Coronary artery (tissue), 2 donors: ENCODE measurements at regions not wholly inside any gene's neighbourhood (a gene's known extent, or its start where the extent isn't known, plus 50 kb on each side); places are given as distances from the start of the nearest gene placed in this dataset.

Experiments used
- DNase-seq: peaks from one replicate; pipeline ENCODE4 v3.0.0-alpha.2; 2017; ENCODE audit warnings: low spot score
- H3K27ac ChIP-seq, 2 donors: fragments of 200-600 bp; sonication (generic); one replicate each; pipeline ENCODE4 v1.5.1; 2016 to 2019
- H3K4me3 ChIP-seq: fragments of 200-600 bp; sonication (generic); 2 replicates; pipeline ENCODE4 v1.5.1; 2016; ENCODE audit warnings: mild to moderate bottlenecking, moderate library complexity
- TF ChIP-seq, protein P1 (sequence below): fragments of 200-600 bp; sonication (generic); IDR thresholded peaks from one replicate; pipeline ENCODE4 v1.5.1; 2019; ENCODE audit warnings: antibody characterized with exemption

DNA sequence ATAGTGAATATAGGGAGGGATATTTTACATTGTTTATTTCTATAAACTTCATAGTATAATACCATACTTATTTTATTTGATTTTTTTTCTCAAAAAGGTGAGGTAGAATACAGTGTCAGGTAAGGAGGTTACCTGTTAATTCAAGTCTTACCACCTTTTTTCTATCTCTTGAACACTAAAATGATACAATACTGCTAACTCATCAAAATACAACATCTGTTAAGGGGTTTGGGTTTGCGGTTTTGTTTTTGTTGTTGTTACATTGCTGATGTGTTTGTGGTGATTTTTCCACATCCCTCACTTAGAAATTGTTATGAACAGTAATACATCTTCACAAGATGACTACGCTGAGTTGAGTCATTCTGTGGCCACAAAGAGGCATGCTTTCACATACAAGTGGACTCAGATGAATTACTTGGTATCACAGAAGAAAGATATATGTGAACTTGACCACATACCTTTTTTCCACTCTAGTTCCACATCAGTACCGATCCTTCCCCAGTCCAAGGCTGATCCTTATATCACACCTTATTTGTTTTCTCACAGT is 139.4 kb upstream of the ID4 start:
- TF ChIP-seq, protein P1, sequence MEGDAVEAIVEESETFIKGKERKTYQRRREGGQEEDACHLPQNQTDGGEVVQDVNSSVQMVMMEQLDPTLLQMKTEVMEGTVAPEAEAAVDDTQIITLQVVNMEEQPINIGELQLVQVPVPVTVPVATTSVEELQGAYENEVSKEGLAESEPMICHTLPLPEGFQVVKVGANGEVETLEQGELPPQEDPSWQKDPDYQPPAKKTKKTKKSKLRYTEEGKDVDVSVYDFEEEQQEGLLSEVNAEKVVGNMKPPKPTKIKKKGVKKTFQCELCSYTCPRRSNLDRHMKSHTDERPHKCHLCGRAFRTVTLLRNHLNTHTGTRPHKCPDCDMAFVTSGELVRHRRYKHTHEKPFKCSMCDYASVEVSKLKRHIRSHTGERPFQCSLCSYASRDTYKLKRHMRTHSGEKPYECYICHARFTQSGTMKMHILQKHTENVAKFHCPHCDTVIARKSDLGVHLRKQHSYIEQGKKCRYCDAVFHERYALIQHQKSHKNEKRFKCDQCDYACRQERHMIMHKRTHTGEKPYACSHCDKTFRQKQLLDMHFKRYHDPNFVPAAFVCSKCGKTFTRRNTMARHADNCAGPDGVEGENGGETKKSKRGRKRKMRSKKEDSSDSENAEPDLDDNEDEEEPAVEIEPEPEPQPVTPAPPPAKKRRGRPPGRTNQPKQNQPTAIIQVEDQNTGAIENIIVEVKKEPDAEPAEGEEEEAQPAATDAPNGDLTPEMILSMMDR, result no peak
- DNase-seq, result no peak
- Histone ChIP-seq H3K27ac (no peak overlapping the region), H3K4me3 (no peak overlapping the region)

GRCh38 chr6:19699932-19700331 is 137.2 kb upstream of the ID4 start:
- Histone ChIP-seq H3K27ac (no peak overlapping the region), H3K4me3 (no peak overlapping the region)
- TF ChIP-seq, protein P1, result no peak
- no peak for DNase-seq

GRCh38 chr6:19705606-19706005 is 131.6 kb upstream of the ID4 start:
- Histone ChIP-seq H3K27ac (no peak overlapping the region), H3K4me3 (no peak overlapping the region)
- TF ChIP-seq, protein P1, result no peak
- DNase-seq, result no peak

- no peak overlapping the region for H3K4me3 ChIP-seq
- H3K27ac ChIP-seq, result peak overlapping the region; percentile 59 to 78
- TF ChIP-seq, protein P1, result no peak
- DNase-seq, result no peak
These were observed 125.0 kb upstream of the ID4 start for GRCh38 chr6:19712012-19712688.

DNA sequence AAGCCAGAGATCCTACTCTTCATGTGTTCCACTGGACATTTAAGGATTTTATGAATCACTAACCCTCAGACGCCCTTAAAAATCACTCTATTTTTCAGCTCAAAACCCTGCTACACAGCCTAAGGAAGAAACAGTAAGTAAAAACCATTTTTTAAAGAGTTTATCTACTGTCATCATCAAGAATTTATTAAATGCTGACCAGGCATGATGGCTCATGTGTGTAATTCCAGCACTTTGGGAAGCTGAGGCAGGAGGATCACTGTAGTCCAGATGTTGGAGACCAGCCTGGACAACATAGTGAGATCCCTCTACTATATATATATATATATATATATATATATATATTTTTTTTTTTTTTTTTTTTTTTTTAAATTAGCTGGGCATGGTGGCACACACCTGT is 124.2 kb upstream of the ID4 start:
- TF ChIP-seq, protein P1, result no peak
- Histone ChIP-seq H3K4me3 (no peak overlapping the region), H3K27ac (peak overlapping the region in 1 of 2 donors; percentile 25)
- DNase-seq, result no peak

DNA sequence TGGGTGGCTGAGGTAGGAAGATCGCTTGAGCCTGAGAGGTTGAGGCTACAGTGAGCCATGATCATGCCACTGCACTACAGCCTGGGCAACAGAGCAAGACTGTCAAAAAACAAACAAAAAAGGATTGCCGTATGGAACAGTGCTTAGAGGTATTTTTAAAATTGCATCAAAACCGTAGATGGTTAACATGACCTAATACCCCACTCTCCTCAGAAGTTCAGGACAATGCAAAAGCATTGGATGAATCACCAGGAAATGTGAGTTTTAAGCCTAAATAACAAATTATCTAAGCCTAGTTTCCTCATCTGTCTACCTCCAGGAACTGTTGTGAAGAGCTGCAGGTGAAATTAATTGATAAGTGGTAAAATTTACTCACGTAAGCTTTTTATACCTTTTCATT is 123.8 kb upstream of the ID4 start:
- Histone ChIP-seq H3K27ac (no peak overlapping the region), H3K4me3 (no peak overlapping the region)
- DNase-seq, result no peak
- TF ChIP-seq, protein P1, result no peak

DNA sequence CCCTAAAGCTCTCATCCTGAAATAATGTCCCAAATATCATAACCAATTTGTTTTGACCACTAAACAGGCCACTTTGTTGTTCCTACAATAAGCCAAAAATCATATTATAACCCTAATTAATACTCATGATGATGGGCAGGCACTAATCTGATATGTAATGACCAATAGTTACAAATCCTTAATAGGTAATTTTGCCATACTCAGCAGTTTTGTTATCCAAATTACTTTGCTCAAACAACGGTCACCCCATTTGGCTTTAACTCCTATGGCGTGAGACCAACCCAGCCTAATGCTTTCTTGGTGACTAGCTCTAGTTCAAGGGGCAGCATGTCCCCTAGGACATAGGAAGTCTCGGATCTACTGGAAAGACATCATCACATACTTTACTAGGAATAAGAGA is 123.2 kb upstream of the ID4 start:
- peak overlapping the region in 1 of 2 donors; percentile 39 for H3K27ac ChIP-seq
- no peak for DNase-seq
- no peak overlapping the region for H3K4me3 ChIP-seq
- TF ChIP-seq, protein P1, result no peak
